GM19455 (cell line): ENCODE measurements at regions not wholly inside any gene's neighbourhood (a gene's known extent, or its start where the extent isn't known, plus 50 kb on each side); places are given as distances from the start of the nearest gene placed in this dataset.

ENCODE experiments used
- ATAC-seq: cut with Tn5 transposase; IDR thresholded peaks from one replicate; pipeline ENCODE4 v1.9.1; 2021; ENCODE audit not compliant: unreplicated experiment

DNA sequence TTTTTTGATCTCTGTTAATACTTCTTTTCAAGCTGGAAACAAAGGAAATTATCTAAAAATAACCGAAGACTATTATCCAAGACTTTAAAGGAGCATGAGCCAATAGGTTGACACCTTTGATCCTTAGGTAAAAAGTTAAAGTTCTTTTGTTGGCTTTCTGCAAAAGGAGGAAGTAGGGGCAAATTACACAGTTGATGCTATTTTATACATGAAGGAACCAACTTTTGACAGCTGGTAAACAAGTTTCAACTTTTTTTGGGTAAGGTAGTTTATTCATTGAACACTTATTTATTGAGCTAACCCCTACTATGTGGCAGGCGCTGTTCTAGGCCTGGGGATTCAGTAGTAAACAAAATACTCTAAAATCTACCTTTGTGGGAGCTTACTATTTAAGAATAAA lies 66.6 kb upstream of the ZEB2 start:
- ATAC-seq, result no peak

DNA sequence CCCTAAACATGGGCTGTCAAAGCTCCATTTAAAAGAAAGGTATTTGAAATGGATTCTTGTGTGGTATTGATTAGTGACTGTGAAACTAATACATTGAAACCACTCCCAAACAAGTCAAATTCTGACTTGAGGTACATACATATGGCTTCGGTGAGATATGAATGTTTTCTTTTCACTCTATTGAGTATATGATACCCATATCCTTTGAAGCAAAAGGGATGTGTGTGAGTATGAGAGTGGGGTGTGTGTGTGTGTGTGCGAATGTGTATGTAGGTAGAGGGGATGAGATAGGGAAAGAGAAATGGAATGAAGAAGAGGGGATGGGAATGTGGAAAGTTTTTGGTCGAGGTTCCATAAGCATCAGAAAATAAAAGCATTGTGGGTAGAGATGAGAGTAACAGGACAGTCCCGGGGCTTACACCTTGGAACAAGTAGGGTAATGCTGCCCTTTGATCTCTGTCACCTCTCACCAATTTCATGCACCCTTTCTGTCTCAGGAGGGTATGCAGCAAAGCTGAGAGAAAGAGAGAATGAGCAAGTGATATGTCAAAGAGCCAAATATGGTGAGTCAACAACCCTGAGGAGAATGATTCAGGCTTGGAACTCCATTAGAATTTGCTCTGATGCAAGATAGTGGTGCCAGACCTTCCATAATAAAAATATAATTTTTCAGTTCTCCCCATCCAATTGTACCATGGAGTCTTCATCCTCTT lies 64.0 kb upstream of the ZEB2 start:
- ATAC-seq, result no peak

DNA sequence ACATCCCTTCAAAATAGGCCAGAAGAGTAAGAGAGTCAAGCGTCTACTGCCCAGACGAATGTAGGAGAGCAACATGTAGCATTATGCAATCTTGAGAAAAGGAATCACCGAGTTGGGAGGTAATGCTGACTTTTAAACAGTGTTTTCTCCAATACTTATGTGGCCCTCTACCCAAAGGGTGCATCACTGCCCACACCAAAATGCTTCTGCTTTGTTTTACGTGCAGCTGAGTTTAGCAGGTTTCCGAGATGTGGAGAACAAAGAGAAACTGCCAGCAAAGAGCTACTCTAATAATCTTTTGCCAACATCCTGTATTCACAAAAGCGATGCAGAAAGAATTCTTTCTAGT lies 63.4 kb upstream of the ZEB2 start:
- ATAC-seq, result no peak

DNA sequence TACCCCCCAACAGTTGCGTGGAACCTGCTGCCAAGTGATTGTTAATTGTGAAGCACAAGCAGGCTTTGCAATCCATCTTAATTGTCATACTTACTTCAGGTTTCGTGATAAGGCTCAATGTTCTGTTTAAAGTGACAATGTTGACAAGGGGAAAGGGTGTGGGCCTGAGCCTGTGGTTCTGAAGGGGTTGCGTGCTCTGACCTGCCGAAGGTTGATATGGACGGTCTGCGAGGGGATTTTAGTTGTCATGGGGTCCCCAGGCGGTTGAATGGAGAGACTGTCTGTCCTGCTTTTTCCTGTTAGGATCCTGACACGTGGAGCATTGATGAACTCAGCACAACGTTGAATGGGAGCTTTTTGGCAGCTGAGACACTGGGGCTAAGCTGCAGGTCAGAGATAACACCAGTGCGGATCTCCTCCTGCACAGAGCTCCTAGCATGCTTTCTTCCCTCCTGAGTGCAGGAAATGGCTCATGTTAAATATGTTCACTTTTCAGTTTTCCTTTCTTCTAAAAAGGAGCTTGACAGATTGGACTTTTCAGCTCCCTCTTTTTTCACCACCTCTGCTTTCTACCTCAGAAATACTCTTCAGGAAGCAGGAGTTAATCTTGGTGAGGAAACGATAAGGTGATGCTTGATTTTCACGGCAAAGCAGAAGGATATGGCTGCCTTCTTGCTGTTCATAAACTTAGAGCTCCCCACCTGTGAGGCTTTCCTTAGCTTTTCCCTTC lies 62.9 kb upstream of the ZEB2 start:
- ATAC-seq, result no peak

DNA sequence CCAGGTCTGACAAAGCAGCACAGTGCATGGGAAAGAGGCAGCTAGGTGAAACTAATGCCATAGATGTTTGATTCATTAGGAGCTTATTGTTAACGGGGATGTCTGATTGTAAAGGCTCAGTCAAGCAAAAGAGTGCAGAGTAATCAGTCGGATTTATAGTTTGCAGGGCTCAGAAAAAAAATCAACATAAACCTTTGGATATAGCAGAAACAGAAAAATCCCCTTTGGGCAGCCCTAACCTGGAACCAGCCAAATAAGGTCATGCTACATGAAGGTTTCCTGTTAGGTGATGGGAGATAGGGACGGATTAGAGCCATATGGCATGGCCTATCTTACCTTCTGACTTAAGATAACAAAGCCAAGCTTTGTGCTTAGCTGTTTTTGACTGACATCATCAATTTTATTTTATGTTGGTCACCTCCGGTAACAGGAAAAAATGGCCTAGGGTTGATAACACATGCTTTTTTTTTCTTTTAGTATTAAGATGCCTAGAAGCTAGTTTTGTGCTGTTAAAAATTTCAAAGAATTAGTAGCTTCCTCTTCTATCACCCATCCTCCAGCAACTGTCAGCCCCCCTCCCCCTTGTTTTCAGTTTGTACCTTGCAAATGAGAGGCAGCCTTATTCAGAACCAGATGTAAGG lies 60.7 kb upstream of the ZEB2 start:
- ATAC-seq, result no peak

DNA sequence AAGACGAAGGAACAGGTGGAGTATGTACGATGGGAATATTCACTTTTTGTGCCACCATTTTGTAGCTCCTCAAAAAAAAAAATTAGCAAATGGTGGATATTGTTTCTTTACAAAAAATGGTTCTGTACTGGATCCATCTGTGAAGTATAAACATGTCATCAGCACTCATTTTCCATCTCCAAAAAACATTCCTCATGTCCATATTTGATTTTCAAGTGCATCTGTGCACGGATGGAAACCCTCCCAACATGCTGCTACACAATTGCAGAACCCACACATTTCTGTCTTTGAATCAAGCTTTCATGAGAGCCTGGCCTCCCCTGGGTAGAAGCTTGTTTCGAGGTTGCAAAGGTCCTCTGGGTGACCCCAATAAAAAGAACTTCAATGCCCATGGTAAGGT lies 59.6 kb upstream of the ZEB2 start:
- ATAC-seq, result no peak

DNA sequence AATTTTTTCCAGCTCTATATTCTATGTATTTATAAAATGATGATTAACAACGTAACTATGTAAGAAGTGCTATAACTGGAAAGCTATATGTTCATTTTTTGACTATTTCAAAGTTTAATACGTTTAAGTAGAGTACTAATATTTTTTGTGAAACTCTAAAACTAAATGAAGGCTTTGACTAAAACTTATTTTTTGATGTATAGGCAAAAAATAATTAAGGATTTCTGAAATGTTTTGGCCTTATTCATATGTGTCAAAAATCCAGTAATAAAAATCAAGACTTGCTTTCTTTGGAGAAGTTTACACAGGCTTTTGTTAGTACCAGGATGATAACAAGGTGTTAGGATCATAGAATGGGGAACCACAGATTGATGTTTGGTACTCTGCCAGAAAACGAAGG lies 58.2 kb upstream of the ZEB2 start:
- no peak for ATAC-seq

DNA sequence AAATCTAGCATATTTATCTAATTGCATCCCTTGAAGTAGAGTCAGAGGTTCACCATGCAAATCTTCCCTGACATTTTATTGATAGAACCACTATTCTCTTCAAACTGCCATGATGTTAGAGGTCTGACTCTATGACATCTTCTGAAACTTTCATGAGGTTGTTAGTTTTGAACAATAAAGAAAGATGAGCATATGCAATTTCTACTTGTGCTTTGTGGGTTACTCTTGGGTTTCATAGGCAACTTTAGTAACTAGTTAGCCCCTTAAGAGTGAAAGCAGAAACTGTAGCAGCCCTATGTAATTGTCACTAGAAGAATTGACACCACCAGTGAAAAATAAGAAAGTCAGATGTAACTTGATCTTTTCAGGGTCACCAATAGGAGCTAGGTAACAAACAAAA lies 53.1 kb upstream of the ZEB2 start:
- ATAC-seq, result no peak

DNA sequence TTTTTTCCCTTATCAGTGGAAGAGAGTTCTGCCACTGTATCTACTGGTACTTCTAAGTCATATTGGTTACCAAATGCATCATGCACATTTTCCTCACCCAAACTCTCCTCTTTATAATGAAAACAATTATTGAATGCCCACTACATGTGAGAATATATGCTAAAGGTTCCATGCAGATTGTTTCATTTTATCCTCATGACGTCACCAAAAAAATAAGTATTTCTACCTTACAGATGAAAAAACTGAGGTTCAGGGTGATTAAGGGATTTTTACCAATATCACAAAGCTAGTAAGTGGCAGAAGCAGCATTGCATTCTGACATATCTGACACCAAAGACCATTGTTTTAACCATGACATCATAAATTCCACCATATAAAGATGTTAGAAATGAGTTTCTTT lies 51.9 kb upstream of the ZEB2 start:
- no peak for ATAC-seq

DNA sequence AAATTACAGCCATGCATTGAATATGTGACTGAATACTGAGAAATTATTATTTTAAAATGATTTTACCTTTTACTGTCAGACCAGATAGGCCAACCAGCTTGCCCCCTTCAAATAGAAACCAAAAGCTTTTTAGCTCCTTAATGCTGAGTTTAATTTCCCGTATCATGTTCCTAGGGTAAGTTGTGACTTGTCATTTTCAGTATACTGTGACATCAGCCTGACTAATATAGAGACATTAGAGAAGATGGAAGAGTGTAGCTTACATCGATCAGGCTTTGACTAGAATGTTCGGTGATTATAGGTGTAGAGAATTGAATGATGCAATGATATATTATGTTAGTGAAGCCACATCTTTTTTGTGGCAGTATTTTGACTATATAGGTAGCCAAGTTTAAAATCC lies 50.6 kb upstream of the ZEB2 start:
- ATAC-seq, result no peak
